Thymus (tissue), 11 donors: ENCODE measurements at regions not wholly inside any gene's neighbourhood (a gene's known extent, or its start where the extent isn't known, plus 50 kb on each side); places are given as distances from the start of the nearest gene placed in this dataset.

Experiments used
- DNase-seq, 9 donors: peaks; one replicate each; pipeline ENCODE4 v3.0.0-alpha.2; 2013; ENCODE audit warnings: low spot score in 9 of 9, low read depth in 6 of 9, missing footprints in 1 of 9
- H3K27ac ChIP-seq, 2 donors: one replicate each; pipeline ENCODE4 v1.5.1; 2013; ENCODE audit warnings: control low read depth in 1 of 2, low read depth in 1 of 2, low read length in 1 of 2, mild to moderate bottlenecking in 1 of 2, moderate library complexity in 1 of 2
- H3K27me3 ChIP-seq, 2 donors: one replicate each; pipeline ENCODE4 v1.5.1; 2013; ENCODE audit warnings: low read length in 1 of 2; ENCODE audit not compliant: control insufficient read depth in 2 of 2, insufficient read depth in 1 of 2
- H3K36me3 ChIP-seq, 2 donors: one replicate each; pipeline ENCODE4 v1.5.1; 2013; ENCODE audit warnings: low read length in 1 of 2, mild to moderate bottlenecking in 1 of 2, moderate library complexity in 1 of 2; ENCODE audit not compliant: control insufficient read depth in 2 of 2, insufficient read depth in 2 of 2
- H3K4me1 ChIP-seq, 2 donors: one replicate each; pipeline ENCODE4 v1.5.1; 2013; ENCODE audit warnings: low read length in 2 of 2; ENCODE audit not compliant: control insufficient read depth in 2 of 2, insufficient read depth in 2 of 2
- H3K4me3 ChIP-seq, 2 donors: one replicate each; pipeline ENCODE4 v1.5.1; 2013; ENCODE audit warnings: low read length in 2 of 2, control low read depth in 1 of 2, mild to moderate bottlenecking in 1 of 2
- H3K9me3 ChIP-seq, 2 donors: one replicate each; pipeline ENCODE4 v1.5.1; 2013; ENCODE audit warnings: low read length in 1 of 2, mild to moderate bottlenecking in 1 of 2; ENCODE audit not compliant: control insufficient read depth in 2 of 2, insufficient read depth in 1 of 2
- WGBS: extraction: QIAGEN DNeasy Blood & Tissue Kit; methylation state at CpG from one replicate; pipeline ENCODE4 v1.1.7; 2013; 5-methylcytosine and 5-hydroxymethylcytosine counted together
- donor health status: healthy.

DNA sequence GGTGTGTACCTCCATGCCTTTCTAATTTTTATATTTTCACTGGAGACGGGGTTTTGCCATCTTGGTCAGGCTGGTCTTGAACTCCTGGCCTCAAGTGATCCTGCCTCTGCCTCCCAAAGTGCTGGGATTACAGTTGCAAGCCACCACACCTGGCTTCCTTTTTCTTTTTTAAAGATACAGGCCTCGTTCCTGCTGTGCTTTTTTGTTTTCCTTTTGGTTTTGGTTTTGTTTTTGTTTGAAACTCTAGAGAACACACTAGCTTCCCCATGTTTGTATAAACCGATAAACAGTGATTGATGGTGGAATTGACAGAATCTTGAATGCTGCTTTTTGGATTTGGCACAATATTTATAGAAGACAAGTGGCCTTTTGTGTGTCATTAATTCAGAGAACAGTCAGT is 1603.4 kb downstream of the MAT2B start:
- Histone ChIP-seq H3K36me3 (no peaks in the 10 kb centered on the region), H3K27me3 (no peaks in the 10 kb centered on the region), H3K9me3 (no peaks in the 10 kb centered on the region), H3K27ac (no peak overlapping the region), H3K4me1 (no peaks in the 10 kb centered on the region), H3K4me3 (no peak overlapping the region)
- DNase-seq = peak in 1 of 9 donors; percentile 2
- WGBS = 70% methylated on average over 3 of the region's 3 CpGs

DNA sequence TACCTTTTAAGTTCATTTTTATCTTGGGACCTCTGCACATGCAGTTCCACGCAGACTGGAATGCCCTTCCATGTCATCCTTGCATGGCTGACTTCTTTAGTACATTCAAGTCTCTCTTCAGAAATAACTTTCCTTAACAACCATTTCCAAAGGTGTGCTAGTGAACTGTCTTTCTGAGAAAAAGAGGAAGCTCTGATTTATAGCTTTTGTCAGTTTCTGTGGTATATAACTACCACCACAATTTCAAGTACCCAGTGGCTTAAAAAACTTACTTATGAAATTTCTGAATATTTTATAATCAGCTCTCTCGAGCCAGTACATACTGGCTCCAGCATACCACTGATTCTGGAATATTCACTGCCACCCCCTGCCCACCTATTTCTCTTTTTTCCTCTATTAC is 1613.8 kb downstream of the MAT2B start:
- Histone ChIP-seq H3K36me3 (no peaks in the 10 kb centered on the region), H3K4me1 (no peaks in the 10 kb centered on the region), H3K27me3 (no peaks in the 10 kb centered on the region), H3K9me3 (peaks cover 0 to 3% of the 10 kb centered on the region in 2 donors), H3K4me3 (no peak overlapping the region), H3K27ac (no peak overlapping the region)
- no peak for DNase-seq
- WGBS = 46% methylated on average over 2 of the region's 2 CpGs

GRCh38 chr5:165126598-165126997 is 1621.2 kb downstream of the MAT2B start:
- no peak for DNase-seq
- Histone ChIP-seq H3K4me1 (no peaks in the 10 kb centered on the region), H3K27ac (no peak overlapping the region)

GRCh38 chr5:165127941-165128340 is 1622.5 kb downstream of the MAT2B start:
- Histone ChIP-seq H3K4me1 (no peaks in the 10 kb centered on the region), H3K36me3 (no peaks in the 10 kb centered on the region), H3K27ac (no peak overlapping the region), H3K4me3 (no peak overlapping the region), H3K9me3 (no peaks in the 10 kb centered on the region), H3K27me3 (no peaks in the 10 kb centered on the region)
- 89% methylated on average over 2 of the region's 2 CpGs for WGBS
- DNase-seq = no peak

More at GRCh38 chr5:165126598-165126997, 1621.2 kb downstream of the MAT2B start:
- no peaks in the 10 kb centered on the region for H3K36me3 ChIP-seq
- WGBS = 94% methylated on average over 3 of the region's 3 CpGs
- no peaks in the 10 kb centered on the region for H3K27me3 ChIP-seq
- H3K4me3 ChIP-seq = no peak overlapping the region
- H3K9me3 ChIP-seq = no peaks in the 10 kb centered on the region

DNA sequence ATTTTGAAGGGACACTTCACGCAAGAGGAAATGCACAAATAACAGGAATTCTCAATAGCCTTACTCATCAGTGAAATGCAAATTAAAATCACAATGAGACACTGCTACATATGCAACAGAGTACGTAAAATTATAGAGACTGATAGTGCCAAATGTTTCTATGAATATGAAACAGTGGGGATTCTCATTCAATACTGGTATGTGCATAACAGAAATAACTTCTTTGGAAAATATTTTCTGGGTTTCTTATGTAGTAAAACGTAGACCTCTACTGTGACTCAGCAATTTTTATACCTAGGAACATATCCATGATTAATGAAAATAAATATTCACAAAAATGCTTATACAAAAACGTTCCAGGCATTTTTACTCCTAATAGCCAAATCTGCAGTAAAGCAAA is 1625.2 kb downstream of the MAT2B start:
- H3K4me1 ChIP-seq = no peaks in the 10 kb centered on the region
- WGBS = 92% methylated on average over 4 of the region's 4 CpGs
- no peak overlapping the region for H3K27ac ChIP-seq
- no peaks in the 10 kb centered on the region for H3K36me3 ChIP-seq
- no peaks in the 10 kb centered on the region for H3K9me3 ChIP-seq
- no peak overlapping the region for H3K4me3 ChIP-seq
- no peak for DNase-seq
- no peaks in the 10 kb centered on the region for H3K27me3 ChIP-seq

DNA sequence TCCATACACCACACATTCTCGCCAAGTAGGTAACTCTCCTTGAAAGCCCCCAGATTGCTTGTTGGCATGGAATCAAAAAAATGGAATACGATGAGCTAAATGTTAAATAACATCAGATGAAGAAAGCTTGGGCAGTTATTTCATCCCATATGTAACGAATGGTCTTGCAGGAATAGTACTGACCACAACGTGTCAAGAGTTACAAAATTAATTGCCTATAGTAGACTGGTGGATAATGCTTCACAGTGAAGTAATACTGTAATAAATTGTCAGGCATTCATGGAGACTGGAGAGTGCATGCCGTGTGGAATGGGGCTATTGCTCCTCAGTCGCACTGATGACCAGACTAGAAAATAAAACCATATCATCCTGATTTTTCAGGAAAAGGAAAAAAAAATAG is 1628.7 kb downstream of the MAT2B start:
- WGBS = 87% methylated on average over 6 of the region's 6 CpGs
- H3K4me3 ChIP-seq = no peak overlapping the region
- DNase-seq = no peak

DNA sequence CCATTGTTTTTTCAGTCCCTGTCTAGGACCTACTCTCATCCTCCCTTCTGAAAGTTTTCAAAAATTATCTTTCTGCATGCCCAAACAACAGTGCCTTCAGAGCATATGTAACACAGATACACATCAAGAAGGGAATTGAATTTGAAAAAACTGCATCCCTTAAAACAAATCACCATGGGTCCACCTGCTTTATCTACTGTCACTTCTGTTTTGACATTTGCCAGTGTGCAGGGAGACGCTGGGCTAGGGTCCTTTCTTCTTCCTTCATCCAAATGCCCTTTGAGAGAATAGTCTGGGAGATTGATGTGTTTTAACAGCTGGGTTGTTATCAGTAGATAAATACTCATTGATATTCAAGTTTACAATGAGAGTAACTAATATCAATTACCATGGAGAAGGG is 1630.1 kb downstream of the MAT2B start:
- Histone ChIP-seq H3K36me3 (no peaks in the 10 kb centered on the region), H3K4me3 (no peak overlapping the region), H3K9me3 (no peaks in the 10 kb centered on the region), H3K4me1 (no peaks in the 10 kb centered on the region), H3K27ac (no peak overlapping the region), H3K27me3 (no peaks in the 10 kb centered on the region)
- WGBS = 91% methylated on average over 1 of the region's 1 CpG
- no peak for DNase-seq

More for the DNA sequence above, 1628.7 kb downstream of the MAT2B start:
- Histone ChIP-seq H3K4me1 (no peaks in the 10 kb centered on the region), H3K27me3 (no peaks in the 10 kb centered on the region), H3K36me3 (no peaks in the 10 kb centered on the region), H3K27ac (no peak overlapping the region), H3K9me3 (no peaks in the 10 kb centered on the region)

DNA sequence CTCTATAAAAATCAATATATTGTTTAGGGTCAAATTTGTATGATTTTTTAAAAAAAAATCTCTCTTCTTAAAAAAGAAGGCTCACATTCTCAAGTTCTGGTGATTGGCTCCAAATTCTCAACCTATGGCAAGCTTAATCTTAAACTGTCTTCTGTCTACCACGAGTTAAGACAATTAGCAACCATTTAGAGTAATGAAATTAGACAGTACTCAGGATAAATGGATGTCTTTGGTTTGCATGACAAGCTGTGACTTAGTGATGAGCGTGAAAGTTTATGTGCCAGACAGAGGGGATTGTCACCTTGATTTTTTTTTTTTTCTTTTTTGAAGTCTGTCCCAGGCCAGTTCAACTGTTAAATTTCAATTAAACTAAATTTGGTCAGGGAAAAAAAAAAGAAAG is 1632.3 kb downstream of the MAT2B start:
- Histone ChIP-seq H3K4me3 (no peak overlapping the region), H3K27me3 (no peaks in the 10 kb centered on the region), H3K36me3 (no peaks in the 10 kb centered on the region), H3K27ac (no peak overlapping the region), H3K4me1 (no peaks in the 10 kb centered on the region), H3K9me3 (no peaks in the 10 kb centered on the region)
- no peak for DNase-seq
- WGBS = 68% methylated on average over 2 of the region's 2 CpGs

DNA sequence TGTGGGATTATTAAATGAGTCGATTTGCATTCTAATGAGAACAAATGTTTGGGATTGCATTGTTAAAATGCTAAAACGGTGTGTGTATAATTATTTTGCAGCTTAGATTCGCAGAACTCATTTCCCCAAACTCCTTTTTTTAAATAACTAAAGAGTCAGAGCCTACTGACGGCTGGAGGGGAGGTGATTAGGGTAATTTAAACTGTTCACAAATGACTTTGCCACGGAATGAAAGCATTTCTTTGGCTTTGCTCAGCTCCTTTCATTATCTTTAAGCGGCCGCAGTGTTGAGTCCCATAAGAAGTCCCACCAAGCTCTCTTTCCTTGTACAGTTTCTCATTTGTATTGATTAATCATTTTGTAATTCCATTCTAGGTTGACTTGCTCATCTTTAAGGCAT is 1632.8 kb downstream of the MAT2B start:
- 93% methylated on average over 7 of the region's 7 CpGs for WGBS
- no peaks in the 10 kb centered on the region for H3K36me3 ChIP-seq
- H3K27ac ChIP-seq = no peak overlapping the region
- H3K27me3 ChIP-seq = no peaks in the 10 kb centered on the region
- DNase-seq = no peak
- no peaks in the 10 kb centered on the region for H3K4me1 ChIP-seq
- H3K9me3 ChIP-seq = no peaks in the 10 kb centered on the region
- H3K4me3 ChIP-seq = no peak overlapping the region

- DNase-seq = no peak
- H3K27ac ChIP-seq = no peak overlapping the region
- no peak overlapping the region for H3K4me3 ChIP-seq
- no peaks in the 10 kb centered on the region for H3K36me3 ChIP-seq
- WGBS = 96% methylated on average over 3 of the region's 3 CpGs
- H3K4me1 ChIP-seq = no peaks in the 10 kb centered on the region
- no peaks in the 10 kb centered on the region for H3K9me3 ChIP-seq
- H3K27me3 ChIP-seq = no peaks in the 10 kb centered on the region
Measured at GRCh38 chr5:165139262-165139661, 1633.8 kb downstream of the MAT2B start.
